GM12892 (cell line): ENCODE measurements at regions not wholly inside any gene's neighbourhood (a gene's known extent, or its start where the extent isn't known, plus 50 kb on each side); places are given as distances from the start of the nearest gene placed in this dataset.

ENCODE experiments used
- POLR2A ChIP-seq: IDR thresholded peaks from 2 replicates; pipeline ENCODE4 v1.6.1; 2011; ENCODE audit warnings: low read depth, low read length, control low read depth
- TAF1 ChIP-seq: IDR thresholded peaks from 2 replicates; pipeline ENCODE4 v1.6.1; 2011; ENCODE audit warnings: low read depth, mild to moderate bottlenecking, control low read depth, low read length, borderline replicate concordance

GRCh38 chr6:23498013-23498412 lies 628.0 kb upstream of the NRSN1 start:
- TF ChIP-seq TAF1 (no peak), POLR2A (no peak)
